ENCODE measurements at regions not wholly inside any gene's neighbourhood (a gene's known extent, or its start where the extent isn't known, plus 50 kb on each side); places are given as distances from the start of the nearest gene placed in this dataset.

- no peak for DNase-seq
These were observed 98.8 kb upstream of the FRMD6 start for GRCh38 chr14:51552768-51553404.

DNA sequence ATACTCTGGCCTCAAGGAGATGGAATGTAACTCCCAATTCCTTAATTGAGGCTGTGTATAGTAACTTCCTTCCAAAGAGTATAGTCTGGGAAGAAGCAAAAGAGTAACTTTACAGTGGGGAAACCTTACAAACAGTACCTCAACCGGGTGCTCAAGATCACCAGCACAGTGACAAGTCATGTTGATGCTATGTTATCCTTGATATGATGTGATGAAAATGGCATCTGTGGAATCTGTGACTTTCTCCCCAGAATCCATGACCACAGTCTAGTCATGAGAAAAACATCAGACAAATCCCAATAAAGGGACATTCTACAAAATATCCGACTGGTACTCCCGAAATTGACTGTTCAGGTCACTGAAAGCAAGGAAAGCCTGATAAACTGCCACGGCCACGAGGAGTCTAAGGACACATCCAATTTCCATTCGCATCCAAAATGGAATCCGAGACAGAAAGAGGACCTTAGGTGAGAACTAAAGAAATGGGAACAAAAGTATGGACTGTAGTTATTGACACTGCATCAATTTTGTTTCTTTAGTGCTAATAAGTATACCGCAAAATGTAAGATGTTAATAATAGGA, 97.3 kb upstream of the FRMD6 start:
- DNase-seq, result no peak

DNA sequence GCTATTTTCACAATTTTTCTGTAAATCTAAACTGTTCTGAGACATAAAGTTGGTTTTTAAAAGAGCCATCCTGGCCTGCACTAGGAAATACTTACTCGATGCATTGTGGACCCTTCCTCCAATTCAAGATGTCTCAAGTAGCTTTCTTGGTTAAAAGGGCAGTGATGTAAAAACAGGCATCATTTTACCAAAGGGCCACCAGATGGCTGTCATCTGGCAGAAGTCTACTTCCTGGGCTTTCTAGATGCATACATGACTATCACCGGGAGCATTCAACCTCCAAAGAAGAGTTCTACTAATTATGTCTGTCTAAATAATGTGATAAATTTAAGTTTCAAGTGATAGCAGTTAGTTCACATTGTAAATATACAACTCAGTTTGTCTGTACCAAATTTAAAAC, 96.8 kb upstream of the FRMD6 start:
- DNase-seq, result no peak

DNA sequence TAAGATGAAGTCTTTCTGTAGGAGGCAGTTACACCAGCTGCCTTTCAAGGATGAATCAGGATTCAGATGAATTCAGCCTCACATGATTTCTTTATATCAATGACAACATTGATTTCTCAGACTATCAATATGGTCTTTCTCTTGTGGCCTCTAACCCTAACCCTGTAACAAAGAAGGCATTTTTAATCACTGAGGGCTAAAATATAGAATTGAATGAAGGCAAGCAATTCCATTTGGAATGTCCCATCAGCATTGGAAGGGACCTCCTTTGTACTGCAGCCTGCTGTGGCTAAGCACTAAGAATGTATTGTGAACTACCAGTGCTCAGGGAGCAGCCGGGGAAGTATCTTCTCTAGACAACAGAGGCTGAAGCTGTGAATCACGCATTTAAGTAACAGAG, 90.6 kb upstream of the FRMD6 start:
- no peak for DNase-seq

DNA sequence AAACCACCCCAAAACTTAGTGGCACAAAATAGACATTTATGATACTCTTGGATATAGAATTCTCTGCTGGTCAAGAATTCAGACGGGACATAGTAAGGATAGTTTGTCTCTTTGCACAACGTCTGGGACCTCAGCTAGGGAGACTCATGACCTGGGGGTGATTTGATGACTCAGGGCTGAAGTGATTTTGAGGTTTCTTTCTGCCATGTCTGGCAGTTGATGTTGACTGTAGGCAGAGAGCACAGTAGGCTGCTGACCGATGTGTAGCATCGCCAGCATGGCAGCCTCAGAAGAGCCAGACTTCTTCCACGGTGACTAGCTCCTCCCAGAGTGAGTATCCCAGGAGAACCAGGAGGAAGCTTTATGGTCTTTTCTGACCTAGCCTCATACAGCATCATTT, 88.9 kb upstream of the FRMD6 start:
- no peak for DNase-seq

DNA sequence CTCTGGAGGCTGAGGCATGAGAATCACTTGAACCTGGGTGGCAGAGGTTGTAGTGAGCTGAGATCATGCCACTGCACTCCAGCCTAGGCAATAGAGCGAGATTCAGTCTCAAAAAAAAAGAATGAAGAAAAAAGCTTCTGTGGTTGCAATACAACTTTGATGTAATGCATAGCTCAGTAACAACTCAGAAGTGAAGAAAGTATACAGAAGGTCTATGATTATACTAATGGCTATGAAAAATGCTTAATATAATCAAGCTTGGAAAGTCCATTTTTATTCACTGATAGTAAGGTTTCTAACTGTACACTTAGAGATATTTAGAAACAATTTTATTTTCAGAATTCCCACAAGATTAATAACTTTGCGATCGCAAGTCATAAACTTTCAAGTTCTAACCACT, 88.2 kb upstream of the FRMD6 start:
- DNase-seq, result no peak

GRCh38 chr14:51564460-51564859, 87.2 kb upstream of the FRMD6 start:
- DNase-seq, result no peak

GRCh38 chr14:51564986-51565604, 86.6 kb upstream of the FRMD6 start:
- no peak for DNase-seq

- DNase-seq, result no peak
These were observed 84.7 kb upstream of the FRMD6 start for GRCh38 chr14:51566831-51567582.

DNA sequence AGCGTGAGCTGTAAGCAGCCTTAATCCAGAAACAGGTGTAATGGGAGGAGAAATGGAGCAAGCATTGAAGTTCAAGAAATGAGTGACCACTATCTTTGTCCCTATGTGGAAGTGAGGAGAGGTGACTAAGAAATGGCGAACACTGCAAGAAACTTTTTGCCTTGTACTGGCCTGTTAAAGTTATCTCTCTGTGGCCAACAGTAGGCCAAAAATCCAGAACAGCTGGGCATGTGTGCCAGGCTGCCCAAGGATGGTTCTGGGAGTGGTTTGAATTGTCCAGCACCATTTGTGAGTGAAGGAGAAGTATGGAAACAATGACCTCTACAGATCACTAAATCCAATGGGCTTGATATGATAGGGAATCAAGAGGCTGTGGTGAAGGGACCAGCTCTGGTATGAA, 83.3 kb upstream of the FRMD6 start:
- DNase-seq, result no peak

GRCh38 chr14:51573607-51574006, 78.1 kb upstream of the FRMD6 start:
- no peak for DNase-seq

GRCh38 chr14:51574009-51574408, 77.7 kb upstream of the FRMD6 start:
- no peak for DNase-seq

DNA sequence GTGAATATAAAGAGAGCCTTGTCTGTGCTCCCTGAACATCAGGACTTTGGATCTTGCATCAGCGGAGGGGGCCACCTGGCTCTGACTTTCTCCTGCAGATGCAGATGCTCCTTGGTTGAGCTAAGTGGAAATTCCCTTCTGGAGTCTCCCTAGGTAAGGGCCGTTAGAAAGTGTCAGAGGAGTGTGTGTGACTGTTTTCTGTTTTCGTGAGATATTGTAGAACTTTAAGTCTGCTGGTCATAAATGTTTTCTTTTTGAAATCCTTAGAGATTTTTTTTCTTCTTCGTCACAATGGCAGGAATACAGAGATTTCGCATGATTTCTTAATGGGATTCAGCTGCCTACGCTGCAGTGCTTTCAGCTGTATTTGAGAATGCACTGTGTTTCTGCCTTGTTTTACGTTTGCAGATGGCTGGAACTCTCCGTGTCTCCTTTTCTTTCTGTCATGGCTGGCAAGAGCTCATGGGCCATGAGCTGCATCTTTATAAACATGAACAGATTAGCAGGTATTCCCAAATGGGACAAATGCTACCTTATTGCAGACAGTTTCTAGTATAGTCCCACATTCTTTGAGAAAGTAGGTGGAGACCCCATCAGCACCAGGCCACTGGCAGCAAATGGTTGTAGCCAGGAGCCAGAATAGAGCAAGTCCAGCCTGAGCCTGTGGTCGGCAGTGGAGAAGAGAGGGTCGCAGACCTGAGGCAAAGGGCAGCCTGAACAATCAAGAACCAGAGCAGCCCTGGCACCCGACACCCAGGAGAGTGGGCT, 76.2 kb upstream of the FRMD6 start:
- no peak for DNase-seq

- DNase-seq, result no peak
These were observed 75.6 kb upstream of the FRMD6 start for GRCh38 chr14:51576117-51576430.

GRCh38 chr14:51576879-51577278, 74.8 kb upstream of the FRMD6 start:
- DNase-seq, result no peak

GRCh38 chr14:51578853-51579252, 72.9 kb upstream of the FRMD6 start:
- DNase-seq, result no peak

DNA sequence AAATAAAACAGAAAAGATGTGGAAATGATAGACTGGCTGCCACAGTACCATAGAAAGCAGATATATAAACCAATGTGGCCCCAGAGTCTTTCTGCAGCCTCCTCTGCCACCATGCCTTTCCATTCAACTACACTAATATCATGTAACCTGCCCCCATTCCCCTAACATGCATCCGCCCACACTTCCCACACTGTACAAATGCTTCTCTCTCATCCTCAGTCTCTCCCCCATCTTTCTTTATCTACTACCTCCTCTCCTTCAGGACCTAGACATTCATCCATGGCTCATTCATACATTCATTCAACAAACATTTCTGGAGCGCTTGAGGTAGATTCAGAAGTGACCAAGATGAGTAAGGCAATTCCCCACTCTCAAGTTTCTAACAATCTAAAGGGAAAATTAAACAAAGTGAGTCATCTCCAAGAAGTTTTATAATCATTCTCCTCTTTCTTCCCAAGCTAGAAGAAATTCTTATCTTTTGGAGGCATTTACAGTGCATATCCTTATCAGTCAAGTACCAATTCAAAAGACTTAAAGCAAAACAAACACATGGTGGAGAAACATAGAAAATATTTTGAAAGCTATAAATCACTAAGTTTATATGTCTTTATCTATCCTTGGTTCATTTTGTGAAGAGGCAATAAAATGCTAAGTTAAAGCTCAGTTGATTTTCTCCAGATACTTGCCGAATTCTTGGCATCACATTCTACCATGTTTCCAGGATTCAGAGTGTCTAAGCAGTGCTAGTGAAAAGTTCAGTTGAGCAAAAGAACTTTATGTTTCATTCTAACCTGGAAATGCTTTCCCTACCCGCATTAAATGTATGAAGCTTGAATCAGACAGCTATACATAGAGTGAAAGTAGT, 70.5 kb upstream of the FRMD6 start:
- DNase-seq, result no peak

- DNase-seq, result no peak
These were observed 69.3 kb upstream of the FRMD6 start for GRCh38 chr14:51582437-51582836.

GRCh38 chr14:51585055-51585454, 66.7 kb upstream of the FRMD6 start:
- DNase-seq, result no peak

DNA sequence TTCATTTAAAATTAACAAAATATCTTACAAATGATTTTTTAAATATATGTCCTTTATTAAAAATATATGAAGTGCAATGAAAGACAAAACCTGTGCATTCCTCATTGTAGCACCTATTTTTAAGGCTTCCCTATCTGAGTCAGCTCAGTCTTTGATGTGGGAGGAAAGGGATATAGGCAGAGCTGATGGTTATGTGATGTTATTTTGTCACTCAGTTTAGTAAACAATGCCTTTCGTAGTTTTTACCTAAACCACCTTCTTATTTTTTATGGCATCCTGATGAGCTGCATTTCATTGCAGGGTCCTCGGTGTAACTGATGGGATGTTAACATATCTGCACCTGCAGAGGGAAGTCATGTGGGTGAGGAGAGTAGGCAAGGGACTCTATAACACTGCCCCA, 58.9 kb upstream of the FRMD6 start:
- DNase-seq, result no peak

DNA sequence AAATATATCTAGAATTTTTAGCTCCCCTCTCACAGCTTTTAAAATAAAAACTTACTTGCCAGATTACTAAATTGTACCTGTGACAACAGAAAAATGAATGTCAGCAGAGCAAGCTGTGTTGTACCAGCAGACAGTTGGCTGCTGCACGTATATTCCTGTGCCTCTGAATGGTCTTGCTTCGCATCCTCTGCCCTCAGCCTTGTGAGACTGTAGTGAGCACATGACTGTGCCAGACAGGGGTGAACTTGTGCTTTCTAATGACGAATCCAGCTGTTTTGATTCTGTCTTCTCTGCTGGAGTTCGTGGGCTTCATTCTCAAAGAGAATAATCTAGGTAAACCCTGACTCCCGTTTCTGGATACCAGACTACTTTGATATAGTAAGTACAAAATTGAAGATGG, 58.3 kb upstream of the FRMD6 start:
- no peak for DNase-seq

DNA sequence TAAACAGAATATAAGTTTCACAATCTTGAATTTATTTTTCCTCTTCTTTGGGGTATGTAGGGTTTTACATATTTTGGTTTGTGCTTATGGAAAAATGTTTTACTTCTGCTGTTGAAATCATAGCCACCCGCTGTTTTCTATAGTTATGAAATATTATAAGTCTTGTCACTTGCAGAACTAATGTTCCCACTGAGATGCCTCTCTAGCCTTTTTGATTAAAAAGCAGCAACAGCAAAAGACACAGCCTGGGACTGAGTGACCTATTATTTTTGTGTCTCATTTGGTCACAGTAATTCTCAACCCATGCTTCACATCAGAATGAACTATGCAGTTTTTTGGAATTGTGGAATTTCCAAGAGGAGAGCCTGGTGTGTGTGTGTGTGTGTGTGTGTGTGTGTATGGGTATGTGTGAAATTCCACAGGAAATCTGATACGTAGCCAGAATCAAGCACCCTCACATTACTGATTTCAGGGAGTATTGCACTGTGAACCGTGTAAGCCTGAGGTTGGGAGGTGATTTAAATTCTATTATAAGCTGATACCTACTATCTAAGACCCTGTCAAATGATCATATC, 55.7 kb upstream of the FRMD6 start:
- DNase-seq, result no peak
